HCT116 (cell line): ENCODE measurements at regions not wholly inside any gene's neighbourhood (a gene's known extent, or its start where the extent isn't known, plus 50 kb on each side); places are given as distances from the start of the nearest gene placed in this dataset.

Source experiments
- ATAC-seq: fragments of 200-7000 bp; cut with Tn5 transposase; 2 replicates; pipeline ENCODE4 v1.9.1; 2020; ENCODE audit warnings: mild to moderate bottlenecking, moderate library complexity
- BruUV-seq: library from RNA; stranded (reverse); fragments of 400-500 nt; replicated peaks from 2 replicates; lab custom pipeline; 2021; lab: Mats Ljungman, UMichigan
- CTCF ChIA-PET: fragments of 300-600 bp; sonication (Branson Sonifier 250); formaldehyde crosslinking; loops from one replicate; lab custom pipeline; 2021; ENCODE audit warnings: antibody characterized with exemption; lab: Charles Lee
- POLR2A ChIA-PET: fragments of 300-600, 350-600 bp; sonication (Branson Sonifier 250); formaldehyde crosslinking; loops from one replicate; lab custom pipeline; 2021; ENCODE audit warnings: antibody characterized with exemption; lab: Charles Lee
- RAD21 ChIA-PET, 2 experiments: fragments of 300-600 bp; sonication (Branson Sonifier 250); formaldehyde crosslinking; loops; one replicate each; lab custom pipeline; 2023; ENCODE audit warnings: low total read pairs in 2 of 2; ENCODE audit not compliant: uncharacterized antibody in 2 of 2, unreplicated experiment in 2 of 2, low non-redundant PET in 1 of 2; lab: Charles Lee
- DNase-seq: peaks from one replicate; pipeline ENCODE4 v3.0.0-alpha.2; 2010; ENCODE audit warnings: low read depth, low spot score
- H2AFZ ChIP-seq: fragments of 200-600 bp; shearing (Covaris generic), sonication (generic); 2 replicates; pipeline ENCODE4 v1.6.1; 2017; ENCODE audit warnings: low read depth, mixed run types, mixed read lengths, antibody characterized with exemption, low read length; ENCODE audit not compliant: poor library complexity, severe bottlenecking
- H3K27ac ChIP-seq: 2 replicates; pipeline ENCODE4 v1.5.1; 2012; ENCODE audit warnings: low read depth, low read length
- H3K27me3 ChIP-seq: fragments of 200-600 bp; sonication (generic); 2 replicates; pipeline ENCODE4 v1.6.1; 2016; ENCODE audit warnings: mixed run types, low read length, mixed read lengths; ENCODE audit not compliant: insufficient read depth
- H3K36me3 ChIP-seq, 2 experiments: fragments of 200-500 bp in 1 of 2; fragments of 200-600 bp in 1 of 2; sonication (Bioruptor generic) in 1 of 2; sonication (generic) in 1 of 2; 2 replicates each; pipeline versions ENCODE4 v1.5.1 to v1.6.1; 2014 to 2016; ENCODE audit warnings: low read length in 2 of 2, inconsistent platforms in 1 of 2, mixed read lengths in 1 of 2, mixed run types in 1 of 2; ENCODE audit not compliant: insufficient read depth in 2 of 2, control insufficient read depth in 1 of 2
- H3K4me1 ChIP-seq, 2 experiments: fragments of 200-600 bp in 1 of 2; sonication (generic) in 1 of 2; 2 replicates each; pipeline versions ENCODE4 v1.5.1 to v1.6.1; 2012 to 2017; ENCODE audit warnings: low read length in 2 of 2, inconsistent platforms in 1 of 2, mild to moderate bottlenecking in 1 of 2, mixed read lengths in 1 of 2, mixed run types in 1 of 2, moderate library complexity in 1 of 2; ENCODE audit not compliant: insufficient read depth in 2 of 2, control insufficient read depth in 1 of 2
- H3K4me2 ChIP-seq: fragments of 200-600 bp; sonication (generic); 2 replicates; pipeline ENCODE4 v1.6.1; 2017; ENCODE audit warnings: mixed run types, low read length, mixed read lengths
- H3K4me3 ChIP-seq, 2 experiments: fragments of 200-600 bp in 1 of 2; sonication (generic) in 1 of 2; replicated peaks in 1 of 2; 2 replicates each; pipeline ENCODE4 v1.5.1; 2011 to 2016; ENCODE audit warnings: low read length in 2 of 2, control low read depth in 1 of 2, low read depth in 1 of 2, mild to moderate bottlenecking in 1 of 2, mixed read lengths in 1 of 2, mixed run types in 1 of 2
- H3K79me2 ChIP-seq: fragments of 200-600 bp; sonication (generic); 2 replicates; pipeline ENCODE4 v1.6.1; 2017; ENCODE audit warnings: mild to moderate bottlenecking, mixed run types, low read length, moderate library complexity, mixed read lengths; ENCODE audit not compliant: insufficient read depth
- H3K9ac ChIP-seq: fragments of 200-600 bp; sonication (generic); 2 replicates; pipeline ENCODE4 v1.6.1; 2016; ENCODE audit warnings: low read length, mixed read lengths
- H3K9me2 ChIP-seq: fragments of 200-600 bp; sonication (generic), shearing (Covaris generic); 2 replicates; pipeline ENCODE4 v1.6.1; 2017; ENCODE audit warnings: mixed run types, mild to moderate bottlenecking, moderate library complexity; ENCODE audit not compliant: insufficient read depth
- H3K9me3 ChIP-seq, 2 experiments: fragments of 200-500 bp in 1 of 2; fragments of 200-600 bp in 1 of 2; sonication (Bioruptor generic) in 1 of 2; sonication (generic) in 1 of 2; 2 replicates each; pipeline ENCODE4 v1.6.1; 2014 to 2017; ENCODE audit warnings: low read length in 2 of 2, mixed read lengths in 2 of 2, inconsistent platforms in 1 of 2, low read depth in 1 of 2, mild to moderate bottlenecking in 1 of 2, mixed run types in 1 of 2, moderate library complexity in 1 of 2; ENCODE audit not compliant: control insufficient read depth in 1 of 2, insufficient read depth in 1 of 2
- H4K20me1 ChIP-seq: fragments of 200-600 bp; sonication (generic), shearing (Covaris generic); 2 replicates; pipeline ENCODE4 v1.6.1; 2017; ENCODE audit warnings: mixed run types, mild to moderate bottlenecking, moderate library complexity; ENCODE audit not compliant: insufficient read depth
- CBX3 ChIP-seq: IDR thresholded peaks from 2 replicates; pipeline ENCODE4 v1.6.1; 2012; ENCODE audit warnings: low read depth
- CEBPB ChIP-seq: IDR thresholded peaks from 2 replicates; pipeline ENCODE4 v1.6.1; 2012; ENCODE audit warnings: low read depth
- EGR1 ChIP-seq: IDR thresholded peaks from 2 replicates; pipeline ENCODE4 v1.6.1; 2012; ENCODE audit warnings: low read depth
- ELF1 ChIP-seq: IDR thresholded peaks from 2 replicates; pipeline ENCODE4 v1.6.1; 2012; ENCODE audit warnings: low read depth, borderline replicate concordance
- EZH2 ChIP-seq: fragments of 200-600 bp; sonication (generic); IDR thresholded peaks from 2 replicates; pipeline ENCODE4 v1.6.1; 2017; ENCODE audit warnings: antibody characterized with exemption, mixed run types
- EZH2phosphoT487 ChIP-seq: fragments of 200-600 bp; IDR thresholded peaks from 2 replicates; pipeline ENCODE4 v1.6.1; 2018; ENCODE audit warnings: antibody characterized with exemption, borderline replicate concordance
- FOSL1 ChIP-seq: IDR thresholded peaks from 2 replicates; pipeline ENCODE4 v1.6.1; 2012; ENCODE audit warnings: low read depth
- MAX ChIP-seq: IDR thresholded peaks from 2 replicates; pipeline ENCODE4 v1.6.1; 2012
- POLR2A ChIP-seq: IDR thresholded peaks from 2 replicates; pipeline ENCODE4 v1.7.0; 2011; ENCODE audit warnings: borderline replicate concordance; ENCODE audit not compliant: insufficient read depth, insufficient read length; ENCODE audit errors: extremely low read depth
- POLR2AphosphoS5 ChIP-seq: IDR thresholded peaks from 2 replicates; pipeline ENCODE4 v1.6.1; 2011; ENCODE audit warnings: mild to moderate bottlenecking, low read depth, low read length, moderate library complexity
- RAD21 ChIP-seq: IDR thresholded peaks from 2 replicates; pipeline ENCODE4 v1.6.1; 2012; ENCODE audit warnings: low read depth, mild to moderate bottlenecking
- SIN3A ChIP-seq: IDR thresholded peaks from 2 replicates; pipeline ENCODE4 v1.6.1; 2012; ENCODE audit warnings: low read depth
- SP1 ChIP-seq: IDR thresholded peaks from 2 replicates; pipeline ENCODE4 v1.6.1; 2012; ENCODE audit warnings: low read depth
- SRF ChIP-seq: IDR thresholded peaks from 2 replicates; pipeline ENCODE4 v1.6.1; 2012; ENCODE audit warnings: low read depth
- TCF7L2 ChIP-seq: IDR thresholded peaks from 2 replicates; pipeline ENCODE4 v1.7.0; 2011; ENCODE audit warnings: borderline replicate concordance, inconsistent platforms; ENCODE audit not compliant: insufficient read depth, insufficient read length; ENCODE audit errors: extremely low read depth
- YY1 ChIP-seq: IDR thresholded peaks from 2 replicates; pipeline ENCODE4 v1.6.1; 2011; ENCODE audit warnings: low read length, low read depth, moderate library complexity, mild to moderate bottlenecking; ENCODE audit not compliant: insufficient replicate concordance; ENCODE audit errors: extremely low read depth
- ZFX ChIP-seq: fragments of 450-650 bp; IDR thresholded peaks from 2 replicates; pipeline ENCODE4 v1.6.1; 2017
- ZNF274 ChIP-seq: fragments of 200-500 bp; sonication (Bioruptor generic); IDR thresholded peaks from 2 replicates; pipeline ENCODE4 v1.6.1; 2014; ENCODE audit warnings: mild to moderate bottlenecking, low read depth, low read length, inconsistent platforms
- intact Hi-C: fragments of 100-400 bp; cut with micrococcal nuclease; formaldehyde crosslinking; loops from 2 replicates; pipeline ENCODE4 v1.10.0; 2022
- TF ChIP-seq, protein P1 (sequence below): IDR thresholded peaks from 2 replicates; pipeline ENCODE4 v1.6.1; 2012
- TF ChIP-seq, protein P2 (sequence below): IDR thresholded peaks from 2 replicates; pipeline ENCODE4 v1.6.1; 2011; ENCODE audit warnings: mild to moderate bottlenecking, low read length, moderate library complexity; ENCODE audit not compliant: insufficient replicate concordance; ENCODE audit errors: extremely low read depth

- H2AFZ ChIP-seq: no peak overlapping the region
- DNase-seq: no peak
- TF ChIP-seq, protein P1, sequence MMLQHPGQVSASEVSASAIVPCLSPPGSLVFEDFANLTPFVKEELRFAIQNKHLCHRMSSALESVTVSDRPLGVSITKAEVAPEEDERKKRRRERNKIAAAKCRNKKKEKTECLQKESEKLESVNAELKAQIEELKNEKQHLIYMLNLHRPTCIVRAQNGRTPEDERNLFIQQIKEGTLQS: no peak
- TF ChIP-seq YY1 (no peak), ELF1 (no peak), EZH2 (no peak), RAD21 (no peak), ZFX (no peak), CEBPB (no peak), CBX3 (no peak), SRF (no peak), SIN3A (no peak), SP1 (no peak), MAX (no peak), FOSL1 (no peak)
- TF ChIP-seq, all 23 proteins: peak for 0
- BruUV-seq: no TSS peak
- H4K20me1 ChIP-seq: no peaks in the 10 kb centered on the region
- RAD21 ChIA-PET: no interaction called here
- H3K4me2 ChIP-seq: no peak overlapping the region
- H3K27ac ChIP-seq: no peak overlapping the region
- POLR2A ChIA-PET: no interaction called here
- H3K4me1 ChIP-seq: no peaks in the 10 kb centered on the region
- no peaks in the 10 kb centered on the region for H3K36me3 ChIP-seq
- no peaks in the 10 kb centered on the region for H3K79me2 ChIP-seq
- intact Hi-C loops: no loop called here
- H3K9me3 ChIP-seq: no peaks in the 10 kb centered on the region
- no peak overlapping the region for H3K9ac ChIP-seq
- no peaks in the 10 kb centered on the region for H3K9me2 ChIP-seq
- H3K27me3 ChIP-seq: no peaks in the 10 kb centered on the region
- H3K4me3 ChIP-seq: no peak overlapping the region
- ATAC-seq: no peak
- CTCF ChIA-PET: no interaction called here
These were observed 178.2 kb upstream of the CRY1 start for GRCh38 chr12:107271523-107271922.

- no peaks in the 10 kb centered on the region for H3K36me3 ChIP-seq
- no peaks in the 10 kb centered on the region for H3K4me1 ChIP-seq
- no peak overlapping the region for H3K4me3 ChIP-seq
- DNase-seq (no peak), ATAC-seq (no peak)
- no peaks in the 10 kb centered on the region for H4K20me1 ChIP-seq
- ChIA-PET RAD21 (no interaction called here), POLR2A (no interaction called here), CTCF (no interaction called here)
- intact Hi-C loops: no loop called here
- H2AFZ ChIP-seq: no peak overlapping the region
- no peak overlapping the region for H3K27ac ChIP-seq
- H3K27me3 ChIP-seq: no peaks in the 10 kb centered on the region
- TF ChIP-seq POLR2AphosphoS5 (no peak), TCF7L2 (no peak), EGR1 (no peak), ZNF274 (no peak), SIN3A (no peak), POLR2A (no peak), CEBPB (no peak), SP1 (no peak), YY1 (no peak), SRF (no peak), MAX (no peak), EZH2phosphoT487 (no peak)
- TF ChIP-seq, protein P1: no peak
- TF ChIP-seq, protein P2, sequence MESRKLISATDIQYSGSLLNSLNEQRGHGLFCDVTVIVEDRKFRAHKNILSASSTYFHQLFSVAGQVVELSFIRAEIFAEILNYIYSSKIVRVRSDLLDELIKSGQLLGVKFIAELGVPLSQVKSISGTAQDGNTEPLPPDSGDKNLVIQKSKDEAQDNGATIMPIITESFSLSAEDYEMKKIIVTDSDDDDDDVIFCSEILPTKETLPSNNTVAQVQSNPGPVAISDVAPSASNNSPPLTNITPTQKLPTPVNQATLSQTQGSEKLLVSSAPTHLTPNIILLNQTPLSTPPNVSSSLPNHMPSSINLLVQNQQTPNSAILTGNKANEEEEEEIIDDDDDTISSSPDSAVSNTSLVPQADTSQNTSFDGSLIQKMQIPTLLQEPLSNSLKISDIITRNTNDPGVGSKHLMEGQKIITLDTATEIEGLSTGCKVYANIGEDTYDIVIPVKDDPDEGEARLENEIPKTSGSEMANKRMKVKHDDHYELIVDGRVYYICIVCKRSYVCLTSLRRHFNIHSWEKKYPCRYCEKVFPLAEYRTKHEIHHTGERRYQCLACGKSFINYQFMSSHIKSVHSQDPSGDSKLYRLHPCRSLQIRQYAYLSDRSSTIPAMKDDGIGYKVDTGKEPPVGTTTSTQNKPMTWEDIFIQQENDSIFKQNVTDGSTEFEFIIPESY: no peak
- H3K9me2 ChIP-seq: no peaks in the 10 kb centered on the region
- H3K4me2 ChIP-seq: no peak overlapping the region
- no peaks in the 10 kb centered on the region for H3K9me3 ChIP-seq
- H3K79me2 ChIP-seq: no peaks in the 10 kb centered on the region
- BruUV-seq: no TSS peak
- no peak overlapping the region for H3K9ac ChIP-seq
These were observed 182.2 kb upstream of the CRY1 start for GRCh38 chr12:107275530-107275929.
